ENCODE measurements at regions not wholly inside any gene's neighbourhood (a gene's known extent, or its start where the extent isn't known, plus 50 kb on each side); places are given as distances from the start of the nearest gene placed in this dataset.
"Not testable (repeated sequence)": the region's sequence is repeated elsewhere in the genome, so short reads cannot be mapped to it uniquely, and the experiment has no call there.

GRCh38 chr19:28611227-28611914, 601.6 kb downstream of the UQCRFS1 start:
- DNase-seq = not testable (repeated sequence)

- no peak for DNase-seq
Observed at GRCh38 chr19:28610731-28611130, 602.2 kb downstream of the UQCRFS1 start.

- no peak for DNase-seq
Observed at GRCh38 chr19:28609944-28610343, 603.0 kb downstream of the UQCRFS1 start.

- no peak for DNase-seq
Observed at GRCh38 chr19:28609091-28609755, 603.7 kb downstream of the UQCRFS1 start.

- no peak for DNase-seq
Observed at GRCh38 chr19:28608292-28608691, 604.7 kb downstream of the UQCRFS1 start.

- no peak for DNase-seq
Observed at GRCh38 chr19:28607066-28607583, 605.8 kb downstream of the UQCRFS1 start.

- no peak for DNase-seq
Observed at GRCh38 chr19:28606269-28607032, 606.5 kb downstream of the UQCRFS1 start.

- DNase-seq = no peak
Observed at GRCh38 chr19:28605501-28606268, 607.3 kb downstream of the UQCRFS1 start.

- no peak for DNase-seq
Observed at GRCh38 chr19:28603453-28603852, 609.5 kb downstream of the UQCRFS1 start.

GRCh38 chr19:28602675-28603298, 610.2 kb downstream of the UQCRFS1 start:
- DNase-seq = no peak

- no peak for DNase-seq
Observed at GRCh38 chr19:28601723-28602440, 611.1 kb downstream of the UQCRFS1 start.

- no peak for DNase-seq
Observed at GRCh38 chr19:28598861-28599260, 614.1 kb downstream of the UQCRFS1 start.

- DNase-seq = no peak
Observed at GRCh38 chr19:28596561-28597071, 616.3 kb downstream of the UQCRFS1 start.

- DNase-seq = no peak
Observed at GRCh38 chr19:28595722-28596480, 617.0 kb downstream of the UQCRFS1 start.

GRCh38 chr19:28594737-28595136, 618.2 kb downstream of the UQCRFS1 start:
- no peak for DNase-seq

GRCh38 chr19:28589991-28590411, 623.0 kb downstream of the UQCRFS1 start:
- DNase-seq = not testable (repeated sequence)

GRCh38 chr19:28586474-28586873, 626.5 kb downstream of the UQCRFS1 start:
- no peak for DNase-seq

- no peak for DNase-seq
Observed at GRCh38 chr19:28585796-28586195, 627.2 kb downstream of the UQCRFS1 start.

GRCh38 chr19:28583713-28584112, 629.2 kb downstream of the UQCRFS1 start:
- no peak for DNase-seq

- DNase-seq = no peak
Observed at GRCh38 chr19:28583242-28583641, 629.7 kb downstream of the UQCRFS1 start.

GRCh38 chr19:28582796-28583195, 630.2 kb downstream of the UQCRFS1 start:
- DNase-seq = no peak
